ENCODE measurements at regions not wholly inside any gene's neighbourhood (a gene's known extent, or its start where the extent isn't known, plus 50 kb on each side); places are given as distances from the start of the nearest gene placed in this dataset.

GRCh38 chr3:105933871-105934270 lies 65.1 kb upstream of the CBLB start:
- TF ChIP-seq POLR2A (IDR thresholded peaks at IDR 0.05): no peak
- no peak for TF ChIP-seq CTCF (IDR thresholded peaks at IDR 0.05)
- no peak for TF ChIP-seq POLR2AphosphoS5 (IDR thresholded peaks at IDR 0.05)
- TF ChIP-seq EP300 (IDR thresholded peaks at IDR 0.05; ENCODE audit: low read depth): no peak
- in situ Hi-C loops (cut with MboI; ENCODE audit: low pct_ligation_motif_present in 1 of 4, low pct_unique_long_range_greater_than_20kb in 1 of 4, low sequenced_read_pairs in 3 of 4): no loop called here

GRCh38 chr3:105938101-105938500 lies 69.3 kb upstream of the CBLB start:
- Histone ChIP-seq H3K27ac (no peak overlapping the region), H3K36me3 (no peaks in the 10 kb centered on the region), H3K9me3 (no peaks in the 10 kb centered on the region), H3K4me3 (no peak overlapping the region), H3K4me1 (peaks cover 0 to 8% (median 0%) of the 10 kb centered on the region in 4 donors), H3K27me3 (no peaks in the 10 kb centered on the region)
- DNase-seq: no peak
- intact Hi-C loops (cut with DNase I; ENCODE audit: low total_unique reads) (loop anchor here (5.0 kb wide), 1 partner anchor 736 kb away; no protein-coding TSS in a partner anchor), in situ Hi-C loops (cut with MboI; ENCODE audit: low pct_ligation_motif_present in 1 of 4, low pct_unique_long_range_greater_than_20kb in 1 of 4, low sequenced_read_pairs in 3 of 4) (no loop called here)
- 13 to 35% methylated on average over 1 to 3 of the region's 3 CpGs for WGBS, 2 donors (ENCODE audit: low coverage in 1 of 2)
- TF ChIP-seq POLR2AphosphoS5 (IDR thresholded peaks at IDR 0.05) (no peak), EP300 (IDR thresholded peaks at IDR 0.05; ENCODE audit: low read depth) (no peak), CTCF (IDR thresholded peaks at IDR 0.05) (no peak), POLR2A (IDR thresholded peaks at IDR 0.05) (no peak)

More at GRCh38 chr3:105933871-105934270, 65.1 kb upstream of the CBLB start:
- H3K27ac ChIP-seq: no peak overlapping the region
- intact Hi-C loops (cut with DNase I; ENCODE audit: low total_unique reads): no loop called here
- H3K9me3 ChIP-seq: no peaks in the 10 kb centered on the region
- no peak overlapping the region for H3K4me3 ChIP-seq
- no peaks in the 10 kb centered on the region for H3K27me3 ChIP-seq
- DNase-seq: no peak
- H3K36me3 ChIP-seq: no peaks in the 10 kb centered on the region
- WGBS, 2 donors (ENCODE audit: low coverage in 1 of 2): 82 to 83% methylated on average over 4 of the region's 4 CpGs
- peaks cover 0 to 8% (median 0%) of the 10 kb centered on the region in 4 donors for H3K4me1 ChIP-seq

GRCh38 chr3:105938806-105939205 lies 70.0 kb upstream of the CBLB start:
- no peak for DNase-seq
- Histone ChIP-seq H3K4me3 (no peak overlapping the region), H3K27ac (no peak overlapping the region), H3K9me3 (no peaks in the 10 kb centered on the region), H3K4me1 (peaks cover 0 to 8% (median 0%) of the 10 kb centered on the region in 4 donors), H3K36me3 (no peaks in the 10 kb centered on the region), H3K27me3 (no peaks in the 10 kb centered on the region)
- 70 to 86% methylated on average over 2 of the region's 2 CpGs for WGBS, 2 donors (ENCODE audit: low coverage in 1 of 2)
- in situ Hi-C loops (cut with MboI; ENCODE audit: low pct_ligation_motif_present in 1 of 4, low pct_unique_long_range_greater_than_20kb in 1 of 4, low sequenced_read_pairs in 3 of 4) (no loop called here), intact Hi-C loops (cut with DNase I; ENCODE audit: low total_unique reads) (loop anchor here (5.0 kb wide), 1 partner anchor 737 kb away; no protein-coding TSS in a partner anchor)
- TF ChIP-seq POLR2A (IDR thresholded peaks at IDR 0.05): no peak
- no peak for TF ChIP-seq EP300 (IDR thresholded peaks at IDR 0.05; ENCODE audit: low read depth)
- no peak for TF ChIP-seq CTCF (IDR thresholded peaks at IDR 0.05)
- TF ChIP-seq POLR2AphosphoS5 (IDR thresholded peaks at IDR 0.05): no peak

GRCh38 chr3:105944276-105944675 lies 75.5 kb upstream of the CBLB start:
- no peak for TF ChIP-seq POLR2A (IDR thresholded peaks at IDR 0.05)
- TF ChIP-seq POLR2AphosphoS5 (IDR thresholded peaks at IDR 0.05): no peak
- Histone ChIP-seq H3K9me3 (no peaks in the 10 kb centered on the region), H3K27me3 (no peaks in the 10 kb centered on the region), H3K4me1 (no peaks in the 10 kb centered on the region), H3K4me3 (no peak overlapping the region), H3K36me3 (no peaks in the 10 kb centered on the region), H3K27ac (no peak overlapping the region)
- DNase-seq: no peak
- in situ Hi-C loops (cut with MboI; ENCODE audit: low pct_ligation_motif_present in 1 of 4, low pct_unique_long_range_greater_than_20kb in 1 of 4, low sequenced_read_pairs in 3 of 4) (no loop called here), intact Hi-C loops (cut with DNase I; ENCODE audit: low total_unique reads) (no loop called here)

GRCh38 chr3:105944721-105945120 lies 75.9 kb upstream of the CBLB start:
- Histone ChIP-seq H3K27ac (no peak overlapping the region), H3K27me3 (no peaks in the 10 kb centered on the region), H3K36me3 (no peaks in the 10 kb centered on the region), H3K4me1 (no peaks in the 10 kb centered on the region), H3K9me3 (no peaks in the 10 kb centered on the region), H3K4me3 (no peak overlapping the region)
- intact Hi-C loops (cut with DNase I; ENCODE audit: low total_unique reads): no loop called here
- WGBS, 2 donors (ENCODE audit: low coverage in 1 of 2): 72 to 73% methylated on average over 3 of the region's 3 CpGs
- in situ Hi-C loops (cut with MboI; ENCODE audit: low pct_ligation_motif_present in 1 of 4, low pct_unique_long_range_greater_than_20kb in 1 of 4, low sequenced_read_pairs in 3 of 4): no loop called here
- DNase-seq: no peak
- TF ChIP-seq POLR2AphosphoS5 (IDR thresholded peaks at IDR 0.05) (no peak), EP300 (IDR thresholded peaks at IDR 0.05; ENCODE audit: low read depth) (no peak), POLR2A (IDR thresholded peaks at IDR 0.05) (no peak), CTCF (IDR thresholded peaks at IDR 0.05) (no peak)

Measured in transverse colon (tissue), 4 donors.